ENCODE measurements at regions not wholly inside any gene's neighbourhood (a gene's known extent, or its start where the extent isn't known, plus 50 kb on each side); places are given as distances from the start of the nearest gene placed in this dataset.

DNA sequence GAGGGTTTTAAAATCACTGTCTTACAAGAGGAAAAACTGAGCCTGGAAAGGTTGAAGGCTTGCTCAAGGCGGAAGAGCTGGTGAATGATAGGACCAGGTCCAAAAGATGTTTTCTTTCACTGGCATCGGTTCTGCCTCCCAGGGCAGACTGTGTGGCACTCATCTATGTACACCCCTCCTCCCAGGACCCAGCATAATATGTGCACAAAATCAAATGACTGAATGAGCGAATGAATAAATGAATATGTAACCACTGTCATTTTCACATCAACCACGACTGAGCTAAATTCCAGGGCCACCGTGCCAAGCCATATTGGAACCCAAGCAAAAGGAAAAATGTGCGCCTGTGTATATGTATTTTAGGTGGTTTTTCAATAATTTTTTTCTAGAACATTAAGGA is 99.3 kb upstream of the ZBTB40 start:
- no peak for DNase-seq (ENCODE audit: low read depth)

GRCh38 chr1:22352896-22353295 is 98.8 kb upstream of the ZBTB40 start:
- no peak for DNase-seq (ENCODE audit: low read depth)

GRCh38 chr1:22359427-22359826 is 92.2 kb upstream of the ZBTB40 start:
- DNase-seq (ENCODE audit: low read depth) = no peak

- no peak for DNase-seq (ENCODE audit: low read depth)
Observed at GRCh38 chr1:22362626-22363402, 88.8 kb upstream of the ZBTB40 start.

DNA sequence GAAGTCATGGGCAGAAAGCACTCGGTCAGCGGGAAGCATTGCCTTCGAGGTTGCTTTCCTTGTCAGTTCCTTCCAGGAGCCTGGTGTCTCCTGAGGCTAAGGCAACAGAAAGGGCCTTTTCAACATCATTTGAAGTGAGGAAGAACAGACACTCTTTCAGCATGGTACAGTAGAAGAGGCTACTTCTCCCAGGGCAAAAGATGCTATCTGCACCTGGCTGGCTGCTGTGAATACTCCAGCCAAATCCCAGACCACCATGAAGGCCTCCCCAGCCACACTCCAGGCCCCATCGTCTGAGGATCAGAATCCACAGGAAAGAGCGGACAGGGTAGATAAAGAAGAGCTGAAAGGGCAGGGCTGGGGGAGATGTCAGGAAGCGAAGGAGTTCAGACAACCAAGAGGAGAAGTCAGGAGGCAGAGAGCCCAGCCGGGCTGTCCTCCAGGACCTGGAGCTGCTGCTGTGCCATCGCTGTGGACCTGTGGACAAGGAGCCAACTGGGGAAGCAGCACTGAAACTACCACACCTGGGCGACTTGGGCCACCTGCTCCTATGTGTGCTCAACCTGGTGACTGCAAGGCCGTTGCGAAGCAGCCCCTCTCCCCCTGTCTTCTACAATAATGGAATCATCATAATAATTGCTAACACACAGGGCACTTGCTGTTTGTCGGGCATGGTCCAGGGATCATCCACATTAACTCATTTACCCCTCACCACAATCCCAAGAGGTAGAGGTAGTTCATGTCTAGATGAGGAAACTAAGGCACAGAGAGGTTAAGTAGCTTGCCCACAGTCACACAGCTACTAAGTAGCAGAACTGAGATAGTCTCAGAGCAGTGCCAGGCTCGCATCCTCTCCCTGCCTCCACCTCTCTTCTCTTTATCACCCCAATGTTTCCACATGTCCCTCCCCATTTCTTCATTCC is 88.0 kb upstream of the ZBTB40 start:
- DNase-seq (ENCODE audit: low read depth) = no peak

GRCh38 chr1:22364326-22364650 is 87.4 kb upstream of the ZBTB40 start:
- no peak for DNase-seq (ENCODE audit: low read depth)

DNA sequence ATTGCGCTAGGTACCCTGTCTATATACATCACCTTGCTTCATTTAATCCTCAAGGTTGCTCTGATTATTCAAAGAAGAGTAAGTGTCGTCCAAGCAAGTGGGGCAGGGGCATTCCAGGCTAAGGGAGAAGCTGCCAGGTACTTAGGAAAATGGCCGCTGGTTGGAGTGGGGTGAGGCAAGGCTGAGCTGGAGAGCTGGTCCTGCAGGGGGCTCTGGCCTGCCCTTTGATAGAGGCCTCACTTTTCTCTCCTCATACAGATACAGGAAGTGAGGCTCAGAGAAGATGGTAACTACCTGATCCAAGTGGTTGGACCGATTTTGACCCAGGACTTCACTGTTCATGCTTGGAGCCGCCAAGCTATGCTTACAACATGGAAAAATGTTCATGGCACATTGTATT is 86.9 kb upstream of the ZBTB40 start:
- DNase-seq (ENCODE audit: low read depth) = no peak

DNA sequence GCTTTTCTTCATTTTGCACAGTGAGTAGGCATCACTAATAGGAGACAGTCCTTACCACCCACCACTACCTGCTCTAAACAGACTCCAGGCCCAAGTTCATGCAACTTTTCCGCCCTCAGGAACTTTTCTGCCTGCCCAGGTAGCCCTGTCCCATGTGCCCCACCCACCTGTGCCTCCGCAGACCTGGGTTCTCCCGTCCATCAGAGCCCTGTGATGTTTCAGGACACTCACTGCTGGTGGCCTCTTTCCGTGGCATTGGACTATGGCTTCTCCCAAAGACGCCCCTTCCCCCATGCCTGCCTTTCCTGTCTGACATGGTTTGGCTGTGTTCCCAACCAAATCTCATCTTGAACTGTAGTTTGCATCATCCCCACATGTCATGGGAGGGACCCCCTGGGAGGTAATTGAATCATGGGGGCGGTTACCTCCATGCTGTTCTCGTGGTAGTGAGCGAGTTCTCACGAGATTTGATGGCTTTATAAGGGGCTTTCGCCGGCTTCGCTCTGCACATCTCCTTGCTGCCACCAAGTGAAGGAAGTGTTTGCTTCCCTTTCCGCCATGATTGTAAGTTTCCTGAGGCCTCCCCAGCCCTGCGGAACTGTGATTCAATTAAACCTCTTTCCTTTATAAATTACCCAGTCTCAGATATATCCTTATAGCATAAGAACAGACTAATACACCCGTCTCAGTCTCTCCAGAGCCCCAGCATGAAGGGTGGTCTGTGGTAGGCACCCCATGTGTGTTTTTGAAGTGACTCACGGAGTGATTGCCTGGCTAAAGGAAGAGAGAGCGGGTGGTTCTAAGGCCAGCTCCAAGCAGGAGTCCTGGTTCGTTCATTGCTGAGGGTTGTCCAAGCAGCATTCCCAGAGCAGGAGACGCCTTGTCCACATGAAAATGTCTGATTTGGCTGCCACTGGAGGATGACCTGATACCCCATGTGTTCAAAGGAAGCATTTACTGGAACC is 86.0 kb upstream of the ZBTB40 start:
- DNase-seq (ENCODE audit: low read depth) = no peak

DNA sequence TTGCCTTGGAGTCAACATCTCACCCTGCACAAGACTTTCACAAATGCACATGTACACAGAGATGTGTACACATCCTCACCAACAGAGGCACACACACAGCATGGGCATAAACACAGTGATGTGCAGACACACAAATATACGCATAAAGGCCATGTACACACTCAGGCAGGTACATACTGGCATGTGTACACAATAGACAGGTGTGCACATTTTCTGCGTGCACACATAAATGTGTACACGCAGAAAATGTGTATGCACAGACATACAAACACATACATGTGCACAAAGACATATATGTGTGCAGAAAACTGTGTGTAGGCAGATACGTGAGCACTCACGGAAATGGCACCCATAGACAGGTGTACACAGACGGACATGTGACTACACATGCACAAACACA is 85.3 kb upstream of the ZBTB40 start:
- DNase-seq (ENCODE audit: low read depth) = no peak

DNA sequence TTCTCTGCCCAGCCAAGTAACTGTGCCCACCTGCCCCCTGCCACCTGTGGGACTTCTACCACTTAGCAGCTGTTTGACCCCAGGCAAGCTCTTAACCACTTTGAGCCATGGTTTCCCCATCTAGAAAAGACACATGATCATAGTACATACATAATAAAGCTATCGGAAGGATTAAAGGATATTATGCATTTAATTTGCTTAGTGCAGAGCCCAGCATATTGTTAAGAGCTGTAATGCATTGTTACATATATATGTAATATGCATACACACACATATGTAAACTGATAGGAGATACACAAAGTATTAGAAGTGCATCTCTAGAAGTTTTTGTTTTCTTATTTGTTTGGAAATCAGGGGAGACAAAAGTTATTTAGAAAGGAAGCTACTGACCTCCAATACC is 83.5 kb upstream of the ZBTB40 start:
- no peak for DNase-seq (ENCODE audit: low read depth)

- no peak for DNase-seq (ENCODE audit: low read depth)
Observed at GRCh38 chr1:22369294-22370189, 82.1 kb upstream of the ZBTB40 start.

DNA sequence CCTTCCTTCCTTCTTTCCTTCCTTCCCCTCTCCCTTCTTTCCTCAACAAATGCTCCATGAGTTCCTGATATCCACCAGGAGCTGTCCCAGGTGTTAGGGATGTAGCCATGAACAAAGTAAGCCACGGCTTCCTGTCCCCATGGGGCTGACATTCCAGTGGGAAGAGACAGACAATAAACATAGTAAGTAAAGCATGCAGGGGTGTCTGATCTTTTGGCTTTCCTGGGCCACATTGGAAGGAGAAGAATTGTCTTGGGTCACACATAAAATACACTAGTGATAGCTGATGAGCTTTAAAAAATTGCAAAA is 81.5 kb upstream of the ZBTB40 start:
- no peak for DNase-seq (ENCODE audit: low read depth)

- DNase-seq (ENCODE audit: low read depth) = no peak
Observed at GRCh38 chr1:22371408-22371807, 80.2 kb upstream of the ZBTB40 start.

DNA sequence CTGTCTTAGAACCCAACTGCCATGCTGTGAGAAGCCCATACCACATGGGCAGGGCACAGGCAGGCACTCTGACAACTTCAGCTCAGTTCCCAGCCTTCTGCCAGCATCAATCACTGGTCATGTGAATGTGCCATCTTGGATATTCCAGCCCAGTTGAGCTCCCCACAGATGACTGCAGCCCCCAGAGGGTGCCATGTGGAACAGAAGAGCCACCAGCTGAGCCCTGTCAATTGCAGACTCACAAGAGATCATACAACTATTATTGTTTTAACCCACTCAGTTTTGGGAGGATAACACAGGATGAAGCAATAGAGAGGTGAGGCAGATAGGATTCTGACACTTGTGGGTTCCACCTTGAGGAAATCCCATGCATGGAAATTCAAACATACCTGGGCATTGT is 78.4 kb upstream of the ZBTB40 start:
- no peak for DNase-seq (ENCODE audit: low read depth)

DNA sequence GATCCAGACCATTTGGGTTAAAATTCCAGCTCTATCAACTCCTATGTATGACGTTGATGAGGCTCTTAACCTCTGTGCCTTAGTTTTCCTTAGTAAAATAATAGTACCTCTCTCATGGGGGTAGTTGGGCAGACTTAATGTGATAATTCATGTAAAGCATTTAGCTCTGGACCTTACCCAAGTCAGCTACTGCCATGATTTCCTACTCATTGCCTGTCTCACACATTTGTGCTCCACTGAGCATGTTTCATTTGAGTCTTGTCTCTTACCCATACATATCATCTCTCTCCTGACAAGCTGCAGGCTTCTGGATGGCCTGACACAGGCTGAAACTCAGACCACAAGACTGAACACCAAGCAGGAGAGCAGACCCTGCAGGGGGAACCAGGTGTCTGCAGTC is 77.7 kb upstream of the ZBTB40 start:
- DNase-seq (ENCODE audit: low read depth) = no peak

- DNase-seq (ENCODE audit: low read depth) = no peak
Observed at GRCh38 chr1:22375601-22376000, 76.0 kb upstream of the ZBTB40 start.

DNA sequence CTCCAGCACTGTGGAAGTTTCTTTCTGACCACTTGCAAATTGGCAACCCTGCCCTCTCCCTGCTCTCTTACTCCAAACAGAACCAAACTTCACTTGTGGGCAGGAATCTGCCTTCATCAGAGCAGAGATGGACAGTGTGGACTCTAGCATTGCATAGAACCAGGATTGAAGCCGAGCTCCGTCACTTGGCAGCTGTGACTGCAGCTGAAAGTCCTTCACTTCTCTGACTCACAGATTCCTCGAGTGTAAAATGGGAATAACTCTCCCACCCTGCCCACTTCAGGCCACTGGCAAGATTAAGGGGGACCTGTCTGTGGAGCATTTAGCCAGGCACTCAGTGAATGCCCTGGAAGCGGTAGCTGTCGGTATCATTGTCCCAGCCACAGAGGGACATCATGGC is 75.7 kb upstream of the ZBTB40 start:
- DNase-seq (ENCODE audit: low read depth) = no peak

GRCh38 chr1:22376546-22376945 is 75.1 kb upstream of the ZBTB40 start:
- DNase-seq (ENCODE audit: low read depth) = no peak

DNA sequence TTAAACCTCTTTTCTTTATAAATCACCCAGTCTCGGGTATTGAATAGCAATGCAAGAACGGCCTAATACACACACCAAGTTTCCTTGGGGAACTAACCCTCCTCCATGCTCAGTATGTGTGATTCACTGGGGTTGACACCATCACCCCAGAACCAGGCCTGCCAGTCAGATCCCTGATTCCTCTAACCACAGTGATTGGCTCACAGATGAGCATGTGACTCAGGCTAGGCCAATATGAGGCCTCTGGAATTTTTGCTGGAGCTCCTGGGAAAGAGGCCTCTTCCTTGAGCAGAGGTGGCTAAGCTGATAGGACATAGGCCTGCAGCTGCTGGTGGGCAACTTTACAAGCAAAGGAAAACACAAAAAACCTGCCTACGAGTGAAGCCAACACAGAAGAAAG is 74.7 kb upstream of the ZBTB40 start:
- no peak for DNase-seq (ENCODE audit: low read depth)

GRCh38 chr1:22379566-22379965 is 72.1 kb upstream of the ZBTB40 start:
- no peak for DNase-seq (ENCODE audit: low read depth)

- DNase-seq (ENCODE audit: low read depth) = no peak
Observed at GRCh38 chr1:22380024-22380785, 71.4 kb upstream of the ZBTB40 start.
